ENCODE measurements at regions not wholly inside any gene's neighbourhood (a gene's known extent, or its start where the extent isn't known, plus 50 kb on each side); places are given as distances from the start of the nearest gene placed in this dataset.

- Mint-ChIP-seq H3K36me3 (ENCODE audit: insufficient read depth, unreplicated experiment) (no peaks in the 10 kb centered on the region), H3K9me3 (ENCODE audit: unreplicated experiment) (no peaks in the 10 kb centered on the region), H3K27ac (ENCODE audit: low read depth, unreplicated experiment) (no peak overlapping the region), H3K4me3 (ENCODE audit: unreplicated experiment) (no peak overlapping the region), H3K27me3 (ENCODE audit: insufficient read depth, unreplicated experiment) (no peaks in the 10 kb centered on the region), H3K4me1 (ENCODE audit: insufficient read depth, unreplicated experiment) (no peaks in the 10 kb centered on the region)
- BruUV-seq (replicated peaks), result no TSS peak
- ChIA-PET POLR2A (no interaction called here), CTCF (no interaction called here)
- no peak for TF ChIP-seq CTCF (IDR thresholded peaks at IDR 0.05; ENCODE audit: unreplicated experiment)
- intact Hi-C loops (cut with micrococcal nuclease), result no loop called here
- no peak for DNase-seq (ENCODE audit: unreplicated experiment)
Observed at GRCh38 chr21:15506086-15506485, 223.7 kb upstream of the USP25 start.

GRCh38 chr21:15508554-15508953 lies 221.2 kb upstream of the USP25 start:
- H3K27me3 Mint-ChIP-seq (ENCODE audit: insufficient read depth, unreplicated experiment), result no peaks in the 10 kb centered on the region
- POLR2A ChIA-PET, result no interaction called here
- no peaks in the 10 kb centered on the region for H3K36me3 Mint-ChIP-seq (ENCODE audit: insufficient read depth, unreplicated experiment)
- no peak overlapping the region for H3K27ac Mint-ChIP-seq (ENCODE audit: low read depth, unreplicated experiment)
- no TSS peak for BruUV-seq (replicated peaks)
- no peak overlapping the region for H3K4me3 Mint-ChIP-seq (ENCODE audit: unreplicated experiment)
- no peak for DNase-seq (ENCODE audit: unreplicated experiment)
- H3K4me1 Mint-ChIP-seq (ENCODE audit: insufficient read depth, unreplicated experiment), result no peaks in the 10 kb centered on the region
- intact Hi-C loops (cut with micrococcal nuclease), result no loop called here
- H3K9me3 Mint-ChIP-seq (ENCODE audit: unreplicated experiment), result no peaks in the 10 kb centered on the region
- CTCF ChIA-PET, result interaction anchor here (0.6 to 0.7 kb wide), 2 partner anchors 714 to 1090 kb away, joined by 3 read pairs; no protein-coding TSS in a partner anchor
- TF ChIP-seq CTCF (IDR thresholded peaks at IDR 0.05; ENCODE audit: unreplicated experiment), result no peak

GRCh38 chr21:15514073-15514946 lies 215.5 kb upstream of the USP25 start:
- TF ChIP-seq CTCF (IDR thresholded peaks at IDR 0.05; ENCODE audit: unreplicated experiment), result no peak
- POLR2A ChIA-PET, result interaction anchor here (0.7 kb wide), 1 partner anchor 1098 kb away, joined by 3 read pairs; no protein-coding TSS in a partner anchor
- no TSS peak for BruUV-seq (replicated peaks)
- Mint-ChIP-seq H3K36me3 (ENCODE audit: insufficient read depth, unreplicated experiment) (no peaks in the 10 kb centered on the region), H3K9me3 (ENCODE audit: unreplicated experiment) (no peaks in the 10 kb centered on the region), H3K4me3 (ENCODE audit: unreplicated experiment) (no peak overlapping the region), H3K4me1 (ENCODE audit: insufficient read depth, unreplicated experiment) (no peaks in the 10 kb centered on the region), H3K27me3 (ENCODE audit: insufficient read depth, unreplicated experiment) (no peaks in the 10 kb centered on the region), H3K27ac (ENCODE audit: low read depth, unreplicated experiment) (no peak overlapping the region)
- DNase-seq (ENCODE audit: unreplicated experiment), result no peak
- CTCF ChIA-PET, result interaction anchor here (0.6 to 0.7 kb wide), 3 partner anchors 198 to 756 kb away, joined by 3 read pairs; no protein-coding TSS in a partner anchor
- intact Hi-C loops (cut with micrococcal nuclease), result no loop called here

- Mint-ChIP-seq H3K36me3 (ENCODE audit: insufficient read depth, unreplicated experiment) (no peaks in the 10 kb centered on the region), H3K27me3 (ENCODE audit: insufficient read depth, unreplicated experiment) (no peaks in the 10 kb centered on the region), H3K9me3 (ENCODE audit: unreplicated experiment) (no peaks in the 10 kb centered on the region), H3K4me3 (ENCODE audit: unreplicated experiment) (no peak overlapping the region), H3K27ac (ENCODE audit: low read depth, unreplicated experiment) (no peak overlapping the region), H3K4me1 (ENCODE audit: insufficient read depth, unreplicated experiment) (no peaks in the 10 kb centered on the region)
- CTCF ChIA-PET, result interaction anchor here (0.8 kb wide), 1 partner anchor 13 kb away, joined by 3 read pairs; no protein-coding TSS in a partner anchor
- BruUV-seq (replicated peaks), result no TSS peak
- no peak for TF ChIP-seq CTCF (IDR thresholded peaks at IDR 0.05; ENCODE audit: unreplicated experiment)
- POLR2A ChIA-PET, result interaction anchor here (0.6 kb wide), 1 partner anchor 1132 kb away, joined by 3 read pairs; no protein-coding TSS in a partner anchor
- DNase-seq (ENCODE audit: unreplicated experiment), result no peak
- intact Hi-C loops (cut with micrococcal nuclease), result no loop called here
Observed at GRCh38 chr21:15515908-15516307, 213.9 kb upstream of the USP25 start.

Data from MCF 10A (cell line).